ENCODE measurements at regions not wholly inside any gene's neighbourhood (a gene's known extent, or its start where the extent isn't known, plus 50 kb on each side); places are given as distances from the start of the nearest gene placed in this dataset.

DNA sequence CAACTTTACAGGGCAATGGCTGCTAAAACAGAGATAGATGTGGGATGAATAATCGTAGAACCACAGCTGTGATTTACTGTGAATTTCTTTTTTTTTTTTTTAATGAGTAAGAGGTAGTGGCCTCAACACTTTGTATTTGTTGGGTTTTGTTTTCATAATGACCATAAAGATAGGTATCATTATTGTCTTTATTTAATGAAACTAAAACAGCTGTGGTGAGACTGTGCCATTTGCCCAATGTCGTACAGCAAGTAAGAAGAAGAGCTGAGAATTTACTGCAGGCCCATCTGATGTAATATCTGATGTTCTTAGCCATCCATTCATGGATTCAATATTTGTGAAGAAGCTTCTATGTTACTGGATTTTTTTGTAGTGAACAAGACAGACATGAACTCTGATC is 271.2 kb downstream of the IPMK start:
- peaks cover 10% of the 10 kb centered on the region for H3K4me1 Mint-ChIP-seq (ENCODE audit: insufficient read depth, unreplicated experiment)
- no peaks in the 10 kb centered on the region for H3K36me3 Mint-ChIP-seq (ENCODE audit: insufficient read depth, unreplicated experiment)

DNA sequence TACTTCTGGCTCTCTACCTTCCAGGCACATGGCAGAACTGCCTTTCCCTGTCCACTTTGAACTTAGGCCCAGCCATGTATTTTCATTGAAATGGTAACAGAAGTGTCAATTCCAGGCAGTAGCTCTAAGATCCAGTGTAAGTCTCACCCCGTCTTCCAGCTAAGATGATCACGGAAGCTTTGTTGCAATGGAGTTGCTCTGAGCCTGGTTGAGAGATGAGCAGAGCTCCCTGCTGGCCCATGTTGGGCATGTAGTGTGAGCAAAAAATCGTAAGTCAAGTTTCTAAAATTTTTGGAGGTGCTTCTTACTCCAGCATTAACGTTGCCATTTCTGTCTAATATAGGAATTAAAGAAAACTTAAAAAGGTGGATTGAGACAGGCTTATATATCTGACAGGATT is 274.4 kb downstream of the IPMK start:
- TF ChIP-seq, protein P1, sequence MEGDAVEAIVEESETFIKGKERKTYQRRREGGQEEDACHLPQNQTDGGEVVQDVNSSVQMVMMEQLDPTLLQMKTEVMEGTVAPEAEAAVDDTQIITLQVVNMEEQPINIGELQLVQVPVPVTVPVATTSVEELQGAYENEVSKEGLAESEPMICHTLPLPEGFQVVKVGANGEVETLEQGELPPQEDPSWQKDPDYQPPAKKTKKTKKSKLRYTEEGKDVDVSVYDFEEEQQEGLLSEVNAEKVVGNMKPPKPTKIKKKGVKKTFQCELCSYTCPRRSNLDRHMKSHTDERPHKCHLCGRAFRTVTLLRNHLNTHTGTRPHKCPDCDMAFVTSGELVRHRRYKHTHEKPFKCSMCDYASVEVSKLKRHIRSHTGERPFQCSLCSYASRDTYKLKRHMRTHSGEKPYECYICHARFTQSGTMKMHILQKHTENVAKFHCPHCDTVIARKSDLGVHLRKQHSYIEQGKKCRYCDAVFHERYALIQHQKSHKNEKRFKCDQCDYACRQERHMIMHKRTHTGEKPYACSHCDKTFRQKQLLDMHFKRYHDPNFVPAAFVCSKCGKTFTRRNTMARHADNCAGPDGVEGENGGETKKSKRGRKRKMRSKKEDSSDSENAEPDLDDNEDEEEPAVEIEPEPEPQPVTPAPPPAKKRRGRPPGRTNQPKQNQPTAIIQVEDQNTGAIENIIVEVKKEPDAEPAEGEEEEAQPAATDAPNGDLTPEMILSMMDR (IDR thresholded peaks at IDR 0.05; ENCODE audit: unreplicated experiment): no peak
- ChIA-PET POLR2A (interaction anchor here (0.6 to 1.1 kb wide), 5 partner anchors 9 to 115 kb away, joined by 3 read pairs; no protein-coding TSS in a partner anchor), CTCF (interaction anchor here (0.6 to 3.0 kb wide), 13 partner anchors 10 to 277 kb away, joined by 3 to 14 read pairs (median 4); no protein-coding TSS in a partner anchor)
- H3K27me3 Mint-ChIP-seq (ENCODE audit: insufficient read depth, unreplicated experiment): no peaks in the 10 kb centered on the region
- no TSS peak for BruUV-seq (replicated peaks)
- H3K36me3 Mint-ChIP-seq (ENCODE audit: insufficient read depth, unreplicated experiment): no peaks in the 10 kb centered on the region
- DNase-seq (ENCODE audit: unreplicated experiment): no peak
- no peak overlapping the region for H3K27ac Mint-ChIP-seq (ENCODE audit: low read depth, unreplicated experiment)
- peaks cover 10% of the 10 kb centered on the region for H3K4me1 Mint-ChIP-seq (ENCODE audit: insufficient read depth, unreplicated experiment)
- intact Hi-C loops (cut with micrococcal nuclease): no loop called here
- no peak overlapping the region for H3K4me3 Mint-ChIP-seq (ENCODE audit: unreplicated experiment)
- no peaks in the 10 kb centered on the region for H3K9me3 Mint-ChIP-seq (ENCODE audit: unreplicated experiment)

More for the DNA sequence above, 271.2 kb downstream of the IPMK start:
- CTCF ChIA-PET: interaction anchor here (0.6 to 0.7 kb wide), 2 partner anchors 151 to 164 kb away, joined by 3 read pairs; no protein-coding TSS in a partner anchor
- TF ChIP-seq, protein P1 (IDR thresholded peaks at IDR 0.05; ENCODE audit: unreplicated experiment): no peak
- POLR2A ChIA-PET: no interaction called here
- no peak for DNase-seq (ENCODE audit: unreplicated experiment)
- intact Hi-C loops (cut with micrococcal nuclease): no loop called here
- H3K4me3 Mint-ChIP-seq (ENCODE audit: unreplicated experiment): no peak overlapping the region
- H3K27ac Mint-ChIP-seq (ENCODE audit: low read depth, unreplicated experiment): no peak overlapping the region
- BruUV-seq (replicated peaks): no TSS peak
- H3K27me3 Mint-ChIP-seq (ENCODE audit: insufficient read depth, unreplicated experiment): no peaks in the 10 kb centered on the region
- H3K9me3 Mint-ChIP-seq (ENCODE audit: unreplicated experiment): no peaks in the 10 kb centered on the region

DNA sequence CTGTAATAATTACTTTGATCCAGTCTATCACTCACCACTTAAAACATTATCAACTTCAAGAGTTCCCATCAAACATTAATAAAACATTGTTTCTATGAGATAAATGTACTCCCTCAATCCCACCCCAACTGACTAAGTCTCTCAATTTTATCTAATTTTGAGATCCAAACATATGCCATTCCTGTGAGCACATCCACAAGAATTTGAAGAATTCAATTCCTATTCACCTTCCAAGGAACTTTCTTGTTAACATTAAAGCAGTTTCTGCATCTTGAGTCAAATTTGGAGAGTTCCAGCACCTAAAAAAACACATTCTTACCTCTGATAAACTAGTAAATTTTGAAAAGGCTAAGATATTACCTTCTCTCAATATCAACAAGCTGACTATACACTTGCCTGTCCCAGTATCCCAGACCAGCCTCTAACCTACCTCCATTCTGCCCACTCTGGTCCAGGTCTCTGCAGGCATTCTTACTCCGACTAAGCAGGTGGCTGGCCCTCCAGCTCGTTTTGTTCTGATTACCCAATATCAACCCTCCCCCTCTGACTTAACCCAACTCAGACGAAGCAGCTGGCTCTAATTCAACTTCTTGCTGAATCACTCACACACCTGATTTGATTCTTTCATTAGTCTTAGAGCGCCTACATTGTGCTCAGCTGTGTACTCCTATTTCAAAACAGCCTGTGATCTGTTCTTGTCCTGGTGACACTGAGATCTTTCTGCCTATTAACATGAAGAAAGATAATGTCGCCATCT is 275.2 kb downstream of the IPMK start:
- intact Hi-C loops (cut with micrococcal nuclease): no loop called here

DNA sequence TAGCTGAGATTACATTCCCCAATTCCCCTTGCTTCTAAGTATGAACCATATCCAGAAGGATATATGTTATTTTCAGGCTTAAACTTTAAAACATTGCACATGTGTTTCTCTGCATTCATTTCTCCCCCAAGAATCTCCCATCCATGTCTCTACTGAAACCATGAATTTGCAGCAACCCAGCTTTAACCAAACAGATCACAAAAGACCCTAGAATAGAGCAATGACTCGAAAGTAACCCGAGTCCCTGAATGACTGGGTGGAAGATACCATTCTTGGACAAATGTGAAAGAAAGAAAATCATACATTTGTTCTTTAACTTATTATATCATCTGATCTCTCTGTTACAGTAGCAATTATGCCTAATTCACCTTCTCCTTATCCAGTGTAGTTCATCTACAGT is 278.7 kb downstream of the IPMK start:
- Mint-ChIP-seq H3K9me3 (ENCODE audit: unreplicated experiment) (no peaks in the 10 kb centered on the region), H3K4me1 (ENCODE audit: insufficient read depth, unreplicated experiment) (peaks cover 22% of the 10 kb centered on the region), H3K4me3 (ENCODE audit: unreplicated experiment) (no peak overlapping the region), H3K36me3 (ENCODE audit: insufficient read depth, unreplicated experiment) (no peaks in the 10 kb centered on the region), H3K27ac (ENCODE audit: low read depth, unreplicated experiment) (no peak overlapping the region), H3K27me3 (ENCODE audit: insufficient read depth, unreplicated experiment) (no peaks in the 10 kb centered on the region)
- no peak for DNase-seq (ENCODE audit: unreplicated experiment)
- intact Hi-C loops (cut with micrococcal nuclease): no loop called here
- TF ChIP-seq, protein P1 (IDR thresholded peaks at IDR 0.05; ENCODE audit: unreplicated experiment): no peak
- no TSS peak for BruUV-seq (replicated peaks)
- CTCF ChIA-PET: interaction anchor here (1.0 kb wide), 1 partner anchor 164 kb away, joined by 5 read pairs; no protein-coding TSS in a partner anchor
- POLR2A ChIA-PET: interaction anchor here (0.7 kb wide), 1 partner anchor 60 kb away, joined by 3 read pairs; no protein-coding TSS in a partner anchor

More for the DNA sequence above, 275.2 kb downstream of the IPMK start:
- no peaks in the 10 kb centered on the region for H3K27me3 Mint-ChIP-seq (ENCODE audit: insufficient read depth, unreplicated experiment)
- no peaks in the 10 kb centered on the region for H3K9me3 Mint-ChIP-seq (ENCODE audit: unreplicated experiment)
- peaks cover 12% of the 10 kb centered on the region for H3K4me1 Mint-ChIP-seq (ENCODE audit: insufficient read depth, unreplicated experiment)
- peak; percentile 92 for DNase-seq (ENCODE audit: unreplicated experiment)
- CTCF ChIA-PET: interaction anchor here (0.7 to 3.0 kb wide), 12 partner anchors 9 to 276 kb away, joined by 3 to 14 read pairs (median 4); no protein-coding TSS in a partner anchor
- no TSS peak for BruUV-seq (replicated peaks)
- peak overlapping the region; percentile 52 for H3K27ac Mint-ChIP-seq (ENCODE audit: low read depth, unreplicated experiment)
- no peaks in the 10 kb centered on the region for H3K36me3 Mint-ChIP-seq (ENCODE audit: insufficient read depth, unreplicated experiment)
- H3K4me3 Mint-ChIP-seq (ENCODE audit: unreplicated experiment): peak overlapping the region; percentile 55
- POLR2A ChIA-PET: interaction anchor here (0.6 to 1.1 kb wide), 6 partner anchors 8 to 583 kb away, joined by 3 read pairs; no protein-coding TSS in a partner anchor
- TF ChIP-seq, protein P1 (IDR thresholded peaks at IDR 0.05; ENCODE audit: unreplicated experiment): no peak

Data from MCF 10A (cell line).